CMK (cell line): ENCODE measurements at regions not wholly inside any gene's neighbourhood (a gene's known extent, or its start where the extent isn't known, plus 50 kb on each side); places are given as distances from the start of the nearest gene placed in this dataset.
A peak's percentile ranks its signal among the peaks of the same experiment; 100 is the strongest.
"Not testable (repeated sequence)": the region's sequence is repeated elsewhere in the genome, so short reads cannot be mapped to it uniquely, and the experiment has no call there.

Source experiments
- DNase-seq: peaks from one replicate; pipeline ENCODE4 v3.0.0-alpha.2; 2010; ENCODE audit warnings: low read depth

GRCh38 chr11:134591338-134591737, 179.3 kb upstream of the B3GAT1 start:
- no peak for DNase-seq

- no peak for DNase-seq
Observed at GRCh38 chr11:134589129-134589528, 177.1 kb upstream of the B3GAT1 start.

- DNase-seq = not testable (repeated sequence)
Observed at GRCh38 chr11:134588460-134589110, 176.5 kb upstream of the B3GAT1 start.

- no peak for DNase-seq
Observed at GRCh38 chr11:134587345-134587744, 175.3 kb upstream of the B3GAT1 start.

GRCh38 chr11:134586726-134587125, 174.7 kb upstream of the B3GAT1 start:
- no peak for DNase-seq

- DNase-seq = no peak
Observed at GRCh38 chr11:134585666-134586610, 173.9 kb upstream of the B3GAT1 start.

- peak; percentile 37 for DNase-seq
Observed at GRCh38 chr11:134584706-134585445, 172.8 kb upstream of the B3GAT1 start.

- DNase-seq = no peak
Observed at GRCh38 chr11:134584001-134584561, 172.0 kb upstream of the B3GAT1 start.

- peak; percentile 29 for DNase-seq
Observed at GRCh38 chr11:134583397-134583990, 171.5 kb upstream of the B3GAT1 start.

- no peak for DNase-seq
Observed at GRCh38 chr11:134582770-134583095, 170.7 kb upstream of the B3GAT1 start.

GRCh38 chr11:134581966-134582769, 170.1 kb upstream of the B3GAT1 start:
- no peak for DNase-seq

GRCh38 chr11:134581121-134581626, 169.1 kb upstream of the B3GAT1 start:
- DNase-seq = no peak

GRCh38 chr11:134580610-134580975, 168.6 kb upstream of the B3GAT1 start:
- DNase-seq = no peak

- DNase-seq = no peak
Observed at GRCh38 chr11:134579724-134580609, 167.9 kb upstream of the B3GAT1 start.

GRCh38 chr11:134578807-134579723, 167.0 kb upstream of the B3GAT1 start:
- no peak for DNase-seq

GRCh38 chr11:134577751-134578395, 165.8 kb upstream of the B3GAT1 start:
- no peak for DNase-seq

- DNase-seq = no peak
Observed at GRCh38 chr11:134576721-134577171, 164.7 kb upstream of the B3GAT1 start.

GRCh38 chr11:134576286-134576685, 164.2 kb upstream of the B3GAT1 start:
- DNase-seq = no peak
